Body of pancreas (tissue), 4 donors: ENCODE measurements at regions not wholly inside any gene's neighbourhood (a gene's known extent, or its start where the extent isn't known, plus 50 kb on each side); places are given as distances from the start of the nearest gene placed in this dataset.

ENCODE experiments used
- POLR2A ChIP-seq, 3 donors: fragments of 450-650 bp; IDR thresholded peaks; one replicate each; pipeline ENCODE4 v1.6.1; 2016; ENCODE audit warnings: antibody characterized with exemption in 3 of 3, mild to moderate bottlenecking in 2 of 3
- TF ChIP-seq, protein P1 (sequence below), 7 experiments: fragments of 450-650 bp in 4 of 7; fragments of 200-600 bp in 3 of 7; sonication (generic) in 3 of 7; IDR thresholded peaks; one replicate each; pipeline ENCODE4 v1.5.1; 2016 to 2019; ENCODE audit warnings: antibody characterized with exemption in 7 of 7

DNA sequence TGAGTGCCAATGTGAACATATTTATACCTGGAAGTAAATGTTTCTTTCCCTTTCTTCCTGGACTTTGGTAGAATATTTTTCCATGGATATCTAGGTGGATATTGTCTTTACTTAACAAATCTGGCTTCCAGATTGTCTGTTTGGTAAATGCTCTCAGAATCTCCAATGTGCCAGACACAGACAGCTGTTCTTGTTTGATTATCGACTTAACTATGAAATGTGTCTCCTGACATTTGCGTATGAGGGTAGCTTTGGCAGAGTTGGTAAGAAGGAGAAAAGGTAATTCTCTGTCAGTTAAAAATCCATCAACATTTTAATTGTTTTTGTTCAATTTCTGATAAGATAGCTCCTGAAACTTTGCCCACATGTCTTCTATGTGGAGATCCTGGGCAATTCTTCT is 196.4 kb upstream of the NUDT12 start:
- no peak for TF ChIP-seq POLR2A (IDR thresholded peaks at IDR 0.05)
- TF ChIP-seq, protein P1, sequence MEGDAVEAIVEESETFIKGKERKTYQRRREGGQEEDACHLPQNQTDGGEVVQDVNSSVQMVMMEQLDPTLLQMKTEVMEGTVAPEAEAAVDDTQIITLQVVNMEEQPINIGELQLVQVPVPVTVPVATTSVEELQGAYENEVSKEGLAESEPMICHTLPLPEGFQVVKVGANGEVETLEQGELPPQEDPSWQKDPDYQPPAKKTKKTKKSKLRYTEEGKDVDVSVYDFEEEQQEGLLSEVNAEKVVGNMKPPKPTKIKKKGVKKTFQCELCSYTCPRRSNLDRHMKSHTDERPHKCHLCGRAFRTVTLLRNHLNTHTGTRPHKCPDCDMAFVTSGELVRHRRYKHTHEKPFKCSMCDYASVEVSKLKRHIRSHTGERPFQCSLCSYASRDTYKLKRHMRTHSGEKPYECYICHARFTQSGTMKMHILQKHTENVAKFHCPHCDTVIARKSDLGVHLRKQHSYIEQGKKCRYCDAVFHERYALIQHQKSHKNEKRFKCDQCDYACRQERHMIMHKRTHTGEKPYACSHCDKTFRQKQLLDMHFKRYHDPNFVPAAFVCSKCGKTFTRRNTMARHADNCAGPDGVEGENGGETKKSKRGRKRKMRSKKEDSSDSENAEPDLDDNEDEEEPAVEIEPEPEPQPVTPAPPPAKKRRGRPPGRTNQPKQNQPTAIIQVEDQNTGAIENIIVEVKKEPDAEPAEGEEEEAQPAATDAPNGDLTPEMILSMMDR (IDR thresholded peaks at IDR 0.05) = no peak
